AG04449 (cell line): ENCODE measurements at regions not wholly inside any gene's neighbourhood (a gene's known extent, or its start where the extent isn't known, plus 50 kb on each side); places are given as distances from the start of the nearest gene placed in this dataset.

ENCODE experiments used
- CTCF ChIA-PET: fragments of 350-600 bp; formaldehyde crosslinking; extraction: SDS; loops from one replicate; lab custom pipeline; 2021; ENCODE audit warnings: antibody characterized with exemption; lab: Yijun Ruan, JAX
- POLR2A ChIA-PET: fragments of 400-600, 350-600 bp; formaldehyde crosslinking; extraction: SDS; loops from one replicate; lab custom pipeline; 2020; ENCODE audit warnings: antibody characterized with exemption, inconsistent platforms; lab: Yijun Ruan, JAX
- DNase-seq: peaks from one replicate; pipeline ENCODE4 v3.0.0-alpha.2; 2010; ENCODE audit warnings: low read depth, low spot score
- H3K4me3 ChIP-seq: 2 replicates; pipeline ENCODE4 v1.5.1; 2011; ENCODE audit warnings: low read depth, mild to moderate bottlenecking, control low read depth, low read length
- CTCF ChIP-seq: IDR thresholded peaks from one replicate; pipeline ENCODE4 v1.5.1; 2011; ENCODE audit warnings: mild to moderate bottlenecking, moderate library complexity, low read length, control low read depth, inconsistent platforms; ENCODE audit not compliant: insufficient read depth; ENCODE audit errors: missing control alignments

- POLR2A ChIA-PET = no interaction called here
- CTCF ChIA-PET = interaction anchor here (0.7 kb wide), 1 partner anchor 8 kb away, joined by 3 read pairs; no protein-coding TSS in a partner anchor
- TF ChIP-seq CTCF = no peak
- no peak overlapping the region for H3K4me3 ChIP-seq
- DNase-seq = no peak
These were observed 181.4 kb upstream of the GADL1 start for GRCh38 chr3:31075876-31076275.

- CTCF ChIA-PET = interaction anchor here (1.4 to 1.5 kb wide), 2 partner anchors 9 to 19 kb away, joined by 3 read pairs; no protein-coding TSS in a partner anchor
- POLR2A ChIA-PET = interaction anchor here (0.6 kb wide), 1 partner anchor 87 kb away, joined by 3 read pairs; no protein-coding TSS in a partner anchor
- no peak for TF ChIP-seq CTCF
- no peak overlapping the region for H3K4me3 ChIP-seq
- peak; percentile 63 for DNase-seq
These were observed 182.7 kb upstream of the GADL1 start for GRCh38 chr3:31077021-31077601.

- ChIA-PET POLR2A (interaction anchor here (0.6 kb wide), 2 partner anchors 87 to 308 kb away, joined by 3 read pairs; no protein-coding TSS in a partner anchor), CTCF (interaction anchor here (1.4 to 1.5 kb wide), 2 partner anchors 9 to 19 kb away, joined by 3 read pairs; no protein-coding TSS in a partner anchor)
- TF ChIP-seq CTCF = no peak
- no peak overlapping the region for H3K4me3 ChIP-seq
- DNase-seq = no peak
These were observed 183.4 kb upstream of the GADL1 start for GRCh38 chr3:31077826-31078225.

- no peak overlapping the region for H3K4me3 ChIP-seq
- CTCF ChIA-PET = interaction anchor here (1.4 kb wide), 2 partner anchors 26 to 51 kb away, joined by 3 to 4 read pairs; no protein-coding TSS in a partner anchor
- no peak for DNase-seq
- POLR2A ChIA-PET = no interaction called here
- TF ChIP-seq CTCF = no peak
These were observed 185.2 kb upstream of the GADL1 start for GRCh38 chr3:31079689-31080088.

GRCh38 chr3:31081018-31081662 is 186.7 kb upstream of the GADL1 start:
- no peak for DNase-seq
- CTCF ChIA-PET = no interaction called here
- POLR2A ChIA-PET = no interaction called here
- H3K4me3 ChIP-seq = no peak overlapping the region
- TF ChIP-seq CTCF = no peak

GRCh38 chr3:31086148-31086547 is 191.7 kb upstream of the GADL1 start:
- TF ChIP-seq CTCF = no peak
- CTCF ChIA-PET = interaction anchor here (1.1 kb wide), 1 partner anchor 9 kb away, joined by 3 read pairs; no protein-coding TSS in a partner anchor
- no peak overlapping the region for H3K4me3 ChIP-seq
- DNase-seq = no peak
- POLR2A ChIA-PET = interaction anchor here (0.6 kb wide), 1 partner anchor 145 kb away, joined by 3 read pairs; no protein-coding TSS in a partner anchor
